ENCODE measurements at regions not wholly inside any gene's neighbourhood (a gene's known extent, or its start where the extent isn't known, plus 50 kb on each side); places are given as distances from the start of the nearest gene placed in this dataset.
"Not testable (repeated sequence)": the region's sequence is repeated elsewhere in the genome, so short reads cannot be mapped to it uniquely, and the experiment has no call there.

GRCh38 chrX:829145-829544 is 198.6 kb downstream of the SHOX start:
- DNase-seq = no peak

GRCh38 chrX:828411-828959 is 197.9 kb downstream of the SHOX start:
- no peak for DNase-seq

GRCh38 chrX:826448-826847 is 195.9 kb downstream of the SHOX start:
- no peak for DNase-seq

GRCh38 chrX:825991-826390 is 195.4 kb downstream of the SHOX start:
- DNase-seq = no peak

- not testable (repeated sequence) for DNase-seq
Observed at GRCh38 chrX:823073-823472, 192.5 kb downstream of the SHOX start.

GRCh38 chrX:821327-822107 is 190.9 kb downstream of the SHOX start:
- no peak for DNase-seq

GRCh38 chrX:819684-820083 is 189.1 kb downstream of the SHOX start:
- DNase-seq = no peak

- DNase-seq = no peak
Observed at GRCh38 chrX:817759-818300, 187.2 kb downstream of the SHOX start.

GRCh38 chrX:817147-817546 is 186.6 kb downstream of the SHOX start:
- DNase-seq = not testable (repeated sequence)

- DNase-seq = no peak
Observed at GRCh38 chrX:816411-816810, 185.8 kb downstream of the SHOX start.

- no peak for DNase-seq
Observed at GRCh38 chrX:810186-810585, 179.6 kb downstream of the SHOX start.

- no peak for DNase-seq
Observed at GRCh38 chrX:809081-809480, 178.5 kb downstream of the SHOX start.

GRCh38 chrX:806586-806985 is 176.0 kb downstream of the SHOX start:
- DNase-seq = no peak

GRCh38 chrX:805988-806387 is 175.4 kb downstream of the SHOX start:
- DNase-seq = no peak

- no peak for DNase-seq
Observed at GRCh38 chrX:805103-805670, 174.6 kb downstream of the SHOX start.

GRCh38 chrX:802846-803245 is 172.3 kb downstream of the SHOX start:
- no peak for DNase-seq

- DNase-seq = no peak
Observed at GRCh38 chrX:799808-800207, 169.2 kb downstream of the SHOX start.

- no peak for DNase-seq
Observed at GRCh38 chrX:794311-794710, 163.7 kb downstream of the SHOX start.

GRCh38 chrX:793216-793770 is 162.7 kb downstream of the SHOX start:
- no peak for DNase-seq

- no peak for DNase-seq
Observed at GRCh38 chrX:791479-792034, 161.0 kb downstream of the SHOX start.

GRCh38 chrX:790783-791360 is 160.3 kb downstream of the SHOX start:
- DNase-seq = no peak

GRCh38 chrX:790041-790506 is 159.5 kb downstream of the SHOX start:
- no peak for DNase-seq

- no peak for DNase-seq
Observed at GRCh38 chrX:789096-789495, 158.5 kb downstream of the SHOX start.

Measured in CD4-positive, alpha-beta T cell treated with Interferon alpha-2 for 1 hour (primary cell).